ENCODE measurements at regions not wholly inside any gene's neighbourhood (a gene's known extent, or its start where the extent isn't known, plus 50 kb on each side); places are given as distances from the start of the nearest gene placed in this dataset.

- TF ChIP-seq CTCF (IDR thresholded peaks at IDR 0.05; ENCODE audit: extremely low read depth in 1 of 2, insufficient read depth in 1 of 2, low read depth in 1 of 2, low read length in 2 of 2): no peak
- TF ChIP-seq EZH2 (IDR thresholded peaks at IDR 0.05; ENCODE audit: borderline replicate concordance, low read depth, low read length, severe bottlenecking): no peak
- no peak for TF ChIP-seq POLR2A (IDR thresholded peaks at IDR 0.05; ENCODE audit: low read depth, low read length)
- TF ChIP-seq JUN (IDR thresholded peaks at IDR 0.05; ENCODE audit: borderline replicate concordance, insufficient read depth, insufficient read length, low read depth): no peak
- no peak for TF ChIP-seq MAX (IDR thresholded peaks at IDR 0.05; ENCODE audit: insufficient read depth, insufficient read length)
- no peak for TF ChIP-seq MYC (IDR thresholded peaks at IDR 0.05; ENCODE audit: low read depth, low read length)
- no peak for TF ChIP-seq POLR2AphosphoS5 (IDR thresholded peaks at IDR 0.05; ENCODE audit: insufficient read depth, low read depth, low read length)
- no peak for TF ChIP-seq GATA2 (IDR thresholded peaks at IDR 0.05; ENCODE audit: insufficient read depth, insufficient read length, low read depth, low read length)
Measured at GRCh38 chr14:85224241-85224640, 305.7 kb upstream of the FLRT2 start.
